WTC11 (cell line): ENCODE measurements at regions not wholly inside any gene's neighbourhood (a gene's known extent, or its start where the extent isn't known, plus 50 kb on each side); places are given as distances from the start of the nearest gene placed in this dataset.
"Not testable (repeated sequence)": the region's sequence is repeated elsewhere in the genome, so short reads cannot be mapped to it uniquely, and the experiment has no call there.

Experiments
- CTCF ChIP-seq: fragments of 200-600 bp; IDR thresholded peaks from 2 replicates; pipeline ENCODE4 v1.8.0; 2022; ENCODE audit warnings: antibody characterized with exemption
- FOXK1 ChIP-seq: sonication (generic); formaldehyde crosslinking; IDR thresholded peaks from 2 replicates; pipeline ENCODE4 v1.8.0; 2022; ENCODE audit warnings: mild to moderate bottlenecking, moderate library complexity, missing genetic modification reagents
- JUN ChIP-seq: sonication (generic); formaldehyde crosslinking; IDR thresholded peaks from 2 replicates; pipeline ENCODE4 v1.8.0; 2023; ENCODE audit warnings: mild to moderate bottlenecking, missing genetic modification reagents
- MAX ChIP-seq: sonication (generic); formaldehyde crosslinking; IDR thresholded peaks from 2 replicates; pipeline ENCODE4 v1.8.0; 2022; ENCODE audit warnings: mild to moderate bottlenecking, missing genetic modification reagents
- TF ChIP-seq, protein P1 (sequence below): sonication (generic); formaldehyde crosslinking; IDR thresholded peaks from 2 replicates; pipeline ENCODE4 v1.8.1; 2023; ENCODE audit warnings: mild to moderate bottlenecking, moderate library complexity, missing genetic modification reagents
- TF ChIP-seq, protein P2 (sequence below): sonication (generic); formaldehyde crosslinking; IDR thresholded peaks from 2 replicates; pipeline ENCODE4 v1.8.0; 2022; ENCODE audit warnings: mild to moderate bottlenecking, missing genetic modification reagents

GRCh38 chr4:118575726-118576125 is 109.5 kb upstream of the METTL14 start:
- not testable (repeated sequence) for TF ChIP-seq CTCF; MAX; JUN (CRISPR knock-in tag); FOXK1
- TF ChIP-seq, protein P1, sequence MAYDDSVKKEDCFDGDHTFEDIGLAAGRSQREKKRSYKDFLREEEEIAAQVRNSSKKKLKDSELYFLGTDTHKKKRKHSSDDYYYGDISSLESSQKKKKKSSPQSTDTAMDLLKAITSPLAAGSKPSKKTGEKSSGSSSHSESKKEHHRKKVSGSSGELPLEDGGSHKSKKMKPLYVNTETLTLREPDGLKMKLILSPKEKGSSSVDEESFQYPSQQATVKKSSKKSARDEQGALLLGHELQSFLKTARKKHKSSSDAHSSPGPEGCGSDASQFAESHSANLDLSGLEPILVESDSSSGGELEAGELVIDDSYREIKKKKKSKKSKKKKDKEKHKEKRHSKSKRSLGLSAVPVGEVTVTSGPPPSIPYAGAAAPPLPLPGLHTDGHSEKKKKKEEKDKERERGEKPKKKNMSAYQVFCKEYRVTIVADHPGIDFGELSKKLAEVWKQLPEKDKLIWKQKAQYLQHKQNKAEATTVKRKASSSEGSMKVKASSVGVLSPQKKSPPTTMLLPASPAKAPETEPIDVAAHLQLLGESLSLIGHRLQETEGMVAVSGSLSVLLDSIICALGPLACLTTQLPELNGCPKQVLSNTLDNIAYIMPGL (CRISPR knock-in tag), result not testable (repeated sequence)
- TF ChIP-seq, protein P2, sequence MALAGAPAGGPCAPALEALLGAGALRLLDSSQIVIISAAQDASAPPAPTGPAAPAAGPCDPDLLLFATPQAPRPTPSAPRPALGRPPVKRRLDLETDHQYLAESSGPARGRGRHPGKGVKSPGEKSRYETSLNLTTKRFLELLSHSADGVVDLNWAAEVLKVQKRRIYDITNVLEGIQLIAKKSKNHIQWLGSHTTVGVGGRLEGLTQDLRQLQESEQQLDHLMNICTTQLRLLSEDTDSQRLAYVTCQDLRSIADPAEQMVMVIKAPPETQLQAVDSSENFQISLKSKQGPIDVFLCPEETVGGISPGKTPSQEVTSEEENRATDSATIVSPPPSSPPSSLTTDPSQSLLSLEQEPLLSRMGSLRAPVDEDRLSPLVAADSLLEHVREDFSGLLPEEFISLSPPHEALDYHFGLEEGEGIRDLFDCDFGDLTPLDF (CRISPR knock-in tag), result not testable (repeated sequence)
